SH-SY5Y (cell line): ENCODE measurements at regions not wholly inside any gene's neighbourhood (a gene's known extent, or its start where the extent isn't known, plus 50 kb on each side); places are given as distances from the start of the nearest gene placed in this dataset.

ENCODE experiments used
- GATA2 ChIP-seq: IDR thresholded peaks from 2 replicates; pipeline ENCODE4 v1.6.1; 2011; ENCODE audit warnings: mild to moderate bottlenecking, low read depth, low read length
- GATA3 ChIP-seq: IDR thresholded peaks from 2 replicates; pipeline ENCODE4 v1.6.1; 2011; ENCODE audit warnings: low read depth, mild to moderate bottlenecking, low read length, moderate library complexity

- TF ChIP-seq GATA3 (no peak), GATA2 (no peak)
Observed at GRCh38 chr1:13917607-13918006, 217.6 kb downstream of the PRDM2 start.
